Endothelial cell of umbilical vein (primary cell): ENCODE measurements at regions not wholly inside any gene's neighbourhood (a gene's known extent, or its start where the extent isn't known, plus 50 kb on each side); places are given as distances from the start of the nearest gene placed in this dataset.

Experiments
- CTCF ChIP-seq, 2 donors: IDR thresholded peaks; 1 replicate in 1 of 2; 2 replicates in 1 of 2; pipeline ENCODE4 v1.5.1; 2011; ENCODE audit warnings: low read length in 2 of 2, mild to moderate bottlenecking in 2 of 2, moderate library complexity in 2 of 2, control low read depth in 1 of 2, inconsistent platforms in 1 of 2, low read depth in 1 of 2; ENCODE audit not compliant: insufficient read depth in 1 of 2; ENCODE audit errors: extremely low read depth in 1 of 2
- EZH2 ChIP-seq: IDR thresholded peaks from 2 replicates; pipeline ENCODE4 v1.6.1; 2012; ENCODE audit warnings: borderline replicate concordance, low read depth, mild to moderate bottlenecking, moderate library complexity, low read length, inconsistent platforms; ENCODE audit not compliant: severe bottlenecking
- POLR2A ChIP-seq: IDR thresholded peaks from 2 replicates; pipeline ENCODE4 v1.6.1; 2012; ENCODE audit warnings: low read depth, mild to moderate bottlenecking, control low read depth, low read length
- POLR2AphosphoS5 ChIP-seq: IDR thresholded peaks from 2 replicates; pipeline ENCODE4 v1.6.1; 2012; ENCODE audit warnings: low read depth, mild to moderate bottlenecking, control low read depth, low read length, moderate library complexity; ENCODE audit not compliant: insufficient read depth
- TF ChIP-seq, protein P1 (sequence below): IDR thresholded peaks from 2 replicates; pipeline ENCODE4 v1.6.1; 2011; ENCODE audit not compliant: insufficient read depth, insufficient read length

- no peak for TF ChIP-seq CTCF (IDR thresholded peaks at IDR 0.05; ENCODE audit: extremely low read depth in 1 of 2, insufficient read depth in 1 of 2, low read depth in 1 of 2, low read length in 2 of 2)
- TF ChIP-seq, protein P1, sequence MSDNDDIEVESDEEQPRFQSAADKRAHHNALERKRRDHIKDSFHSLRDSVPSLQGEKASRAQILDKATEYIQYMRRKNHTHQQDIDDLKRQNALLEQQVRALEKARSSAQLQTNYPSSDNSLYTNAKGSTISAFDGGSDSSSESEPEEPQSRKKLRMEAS = no peak
- TF ChIP-seq POLR2AphosphoS5 = no peak
- TF ChIP-seq POLR2A = no peak
- TF ChIP-seq EZH2 = no peak
Measured at GRCh38 chr15:69590201-69590710, 137.6 kb downstream of the RPLP1 start.
